Non-pigmented ciliary epithelial cell (primary cell): ENCODE measurements at regions not wholly inside any gene's neighbourhood (a gene's known extent, or its start where the extent isn't known, plus 50 kb on each side); places are given as distances from the start of the nearest gene placed in this dataset.
"Not testable (repeated sequence)": the region's sequence is repeated elsewhere in the genome, so short reads cannot be mapped to it uniquely, and the experiment has no call there.

Source experiments
- DNase-seq: peaks from one replicate; pipeline ENCODE4 v3.0.0-alpha.2; 2010; ENCODE audit warnings: low read depth

DNA sequence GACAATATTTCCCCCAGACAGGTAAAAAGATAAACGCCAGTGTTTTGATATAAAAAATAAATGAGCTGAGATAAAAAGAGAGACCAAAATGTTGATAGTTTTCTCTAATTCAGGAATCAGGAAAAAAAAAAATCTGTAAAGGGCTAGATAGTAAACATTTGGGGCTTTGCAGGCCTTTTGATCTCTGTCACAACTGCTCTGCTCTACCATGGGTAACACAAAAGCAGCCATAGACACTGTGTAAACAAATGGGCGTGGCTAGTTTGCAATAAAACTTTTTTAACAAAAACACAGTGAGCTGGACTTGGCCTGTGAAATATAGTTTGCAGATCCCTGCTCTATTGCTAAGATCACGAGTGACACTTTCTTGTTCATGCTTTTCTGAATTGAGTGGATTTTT lies 219.1 kb upstream of the STXBP5 start:
- DNase-seq: no peak

DNA sequence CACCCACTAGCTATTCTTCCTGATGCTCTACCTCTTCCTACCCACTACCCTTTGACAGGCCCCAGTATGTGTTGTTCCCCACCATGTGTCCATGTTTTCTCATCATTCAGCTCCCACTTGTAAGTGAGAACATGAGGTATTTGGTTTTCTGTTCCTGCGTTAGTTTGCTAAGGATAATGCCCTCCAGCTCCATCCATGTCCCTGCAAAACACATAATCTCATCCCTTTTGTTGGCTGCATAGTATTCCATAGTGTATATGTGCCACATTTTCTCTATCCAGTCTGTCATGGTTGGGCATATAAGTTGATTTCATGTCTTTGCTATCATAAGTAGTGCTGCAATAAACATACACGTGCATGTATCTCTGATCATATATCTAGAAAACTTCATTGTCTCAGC lies 218.3 kb upstream of the STXBP5 start:
- no peak for DNase-seq

DNA sequence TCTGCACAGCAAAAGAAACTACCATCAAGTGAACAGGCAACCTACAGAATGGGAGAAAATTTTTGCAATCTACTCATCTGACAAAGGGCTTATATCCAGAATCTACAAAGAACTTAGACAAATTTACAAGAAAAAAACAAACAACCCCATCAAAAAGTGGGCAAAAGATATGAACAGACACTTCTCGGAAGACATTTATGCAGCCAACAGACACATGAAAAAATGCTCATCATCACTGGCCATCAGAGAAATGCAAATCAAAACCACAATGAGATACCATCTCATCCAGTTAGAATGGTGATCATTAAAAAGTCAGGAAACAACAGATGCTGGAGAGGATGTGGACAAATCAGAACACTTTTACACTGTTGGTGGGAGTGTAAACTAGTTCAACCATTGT lies 216.3 kb upstream of the STXBP5 start:
- not testable (repeated sequence) for DNase-seq

DNA sequence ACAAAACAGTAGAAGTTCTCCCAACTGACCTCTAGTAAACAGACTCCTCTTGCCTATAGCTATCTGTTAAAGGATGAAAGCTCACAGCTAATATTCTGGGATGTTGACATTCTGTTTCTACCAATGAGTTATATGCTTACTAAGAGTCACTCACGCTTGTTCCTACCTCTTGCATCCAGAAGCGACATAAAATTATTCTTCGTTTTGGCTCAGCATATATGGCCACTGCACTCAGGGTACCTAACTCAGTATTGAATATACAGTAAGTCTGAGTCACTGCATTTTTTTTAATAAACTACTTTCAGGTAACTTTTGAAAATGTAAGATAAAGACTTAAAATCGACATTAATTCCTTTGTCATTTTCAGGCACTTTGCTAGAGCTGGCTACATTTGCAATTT lies 214.4 kb upstream of the STXBP5 start:
- no peak for DNase-seq

DNA sequence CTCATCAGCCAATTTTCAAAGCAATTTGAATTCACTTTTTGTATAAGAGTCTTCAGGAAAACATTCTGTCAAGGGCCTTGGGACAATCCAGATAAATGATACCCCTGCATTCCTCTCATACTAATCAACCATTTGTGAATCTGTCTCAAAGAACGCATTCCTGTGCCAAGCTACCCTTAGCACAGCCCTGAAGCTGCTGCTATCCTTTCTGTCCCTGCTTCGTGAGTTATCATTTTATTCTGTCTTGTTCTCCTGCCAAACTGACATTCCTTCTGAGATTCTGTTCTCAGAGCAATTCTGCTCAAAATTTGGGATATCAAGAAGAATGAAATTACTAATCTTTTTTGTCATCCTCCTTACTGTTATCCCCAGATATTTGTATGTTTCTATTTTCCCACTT lies 213.9 kb upstream of the STXBP5 start:
- no peak for DNase-seq

DNA sequence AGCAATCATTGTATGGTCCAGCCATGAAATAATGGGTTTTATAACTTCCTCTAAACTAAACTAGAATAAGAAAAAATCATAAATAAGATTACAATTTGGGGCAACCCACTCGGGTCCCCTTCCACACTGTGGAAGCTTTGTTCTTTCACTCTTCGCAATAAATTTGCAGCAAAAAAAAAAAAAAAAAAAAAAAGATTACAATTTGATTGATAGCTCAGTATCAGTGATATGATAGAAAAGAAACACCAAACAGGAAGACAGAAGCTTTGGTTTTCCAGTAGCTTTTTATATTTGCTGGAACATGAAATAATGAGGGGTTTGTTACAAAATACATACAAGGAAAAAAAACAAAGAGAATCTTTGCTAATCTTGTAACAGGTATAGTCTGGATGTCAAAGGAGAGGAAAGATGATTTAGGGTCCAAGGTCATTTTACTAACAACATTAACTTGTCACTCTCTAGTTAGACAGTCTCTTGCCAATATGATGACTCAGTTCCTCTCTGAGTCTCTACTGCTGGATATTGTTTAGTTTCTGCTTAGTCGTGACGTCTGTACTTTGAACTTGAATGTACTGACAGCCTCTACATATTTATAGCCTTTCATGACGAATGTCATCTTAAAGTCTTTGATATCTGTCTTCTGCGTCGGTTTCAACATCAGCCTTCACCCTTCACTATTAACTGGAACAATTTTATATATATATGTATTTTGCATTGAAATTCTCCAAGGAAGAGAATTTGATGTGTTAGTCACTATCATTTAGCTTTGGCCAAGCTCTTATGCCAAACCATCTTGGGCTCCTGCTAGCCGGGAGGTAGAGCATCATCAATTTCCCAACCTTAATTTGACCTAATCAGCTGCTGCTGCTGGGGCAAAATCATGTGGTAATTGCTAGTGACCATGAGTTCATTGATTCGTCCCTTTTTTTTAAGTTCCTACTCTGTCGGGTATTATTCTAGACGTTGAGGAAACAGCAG lies 213.1 kb upstream of the STXBP5 start:
- DNase-seq: no peak

DNA sequence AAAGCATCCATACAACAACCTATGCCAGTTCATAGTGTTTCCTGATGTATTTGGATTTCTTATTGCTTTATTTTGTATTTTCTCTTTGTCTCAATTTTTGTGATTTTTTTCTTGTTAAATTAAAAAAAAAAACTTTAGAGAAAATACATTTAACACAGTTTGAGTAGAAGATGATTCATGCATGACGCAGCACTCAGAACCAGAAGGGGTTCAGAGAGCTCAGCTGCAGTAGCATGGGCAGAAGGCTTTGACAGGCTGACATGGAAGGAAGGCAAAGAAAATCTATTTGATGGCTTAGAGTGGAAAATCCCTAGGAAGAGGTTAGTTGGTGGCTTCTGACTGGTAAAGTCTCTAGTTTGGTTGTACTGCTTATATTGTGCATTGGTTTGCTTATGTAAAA lies 207.2 kb upstream of the STXBP5 start:
- DNase-seq: no peak

DNA sequence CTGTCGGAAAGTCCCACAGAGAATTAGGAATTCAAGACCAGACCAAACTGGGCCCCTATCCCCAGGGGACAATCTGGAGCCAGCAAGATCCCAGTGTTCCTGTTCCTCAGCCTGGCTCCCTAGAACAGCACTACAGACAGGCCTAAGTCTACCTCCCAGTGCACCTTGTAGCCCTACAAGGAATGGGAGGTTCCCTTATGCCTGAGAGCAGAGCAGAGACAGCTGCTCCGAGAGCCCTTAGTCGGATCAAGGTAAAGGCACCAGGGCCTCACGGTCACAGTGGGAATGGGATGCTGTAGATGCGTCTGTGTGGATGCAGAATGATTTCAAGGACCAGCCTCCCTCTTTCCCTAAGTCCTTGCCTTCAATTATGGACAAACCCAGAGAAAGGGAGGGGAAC lies 204.5 kb upstream of the STXBP5 start:
- DNase-seq: no peak

DNA sequence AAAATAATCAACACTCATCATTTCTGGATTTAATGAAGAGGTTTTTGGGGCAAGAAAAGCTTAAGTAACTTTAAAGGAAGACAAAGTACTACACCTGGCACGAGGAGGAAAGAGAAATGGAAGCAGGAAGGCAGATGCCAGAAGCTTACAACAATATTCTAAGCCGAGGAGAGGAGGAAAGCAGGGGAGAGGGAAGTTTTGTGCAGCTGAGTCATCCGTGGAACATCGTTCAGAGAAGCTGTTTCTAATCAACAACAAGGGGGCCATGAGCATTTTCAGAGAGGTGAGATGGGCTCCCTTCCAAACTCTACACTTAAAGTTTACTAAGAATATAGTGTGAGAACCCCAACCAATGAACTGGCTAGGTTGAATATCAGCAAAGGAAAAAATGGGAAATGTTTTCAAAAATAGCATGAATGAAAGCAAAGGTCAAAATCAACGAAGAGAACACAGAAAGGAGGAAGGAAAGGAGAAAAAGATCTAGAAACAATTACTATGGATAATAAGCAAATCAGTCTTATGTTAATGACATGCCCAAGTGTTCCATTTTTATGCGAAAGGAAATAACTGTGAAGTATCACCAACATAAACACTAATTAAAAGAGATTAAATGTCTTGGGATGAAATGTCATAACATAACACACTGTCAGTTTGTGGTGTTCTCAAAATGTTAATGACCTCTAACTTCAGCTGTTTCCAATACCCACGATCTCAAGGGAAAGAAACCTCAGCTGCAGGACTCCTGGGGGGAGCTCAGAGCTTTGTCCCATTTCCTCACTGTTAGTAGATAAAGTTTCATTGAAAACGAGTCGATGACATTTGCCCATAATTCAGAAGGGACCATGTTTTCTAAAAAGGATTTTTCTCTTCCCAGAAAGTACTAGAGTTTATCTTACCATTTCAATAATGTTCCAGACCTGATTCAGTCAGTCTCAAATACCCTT lies 203.4 kb upstream of the STXBP5 start:
- peak; percentile 30 for DNase-seq

DNA sequence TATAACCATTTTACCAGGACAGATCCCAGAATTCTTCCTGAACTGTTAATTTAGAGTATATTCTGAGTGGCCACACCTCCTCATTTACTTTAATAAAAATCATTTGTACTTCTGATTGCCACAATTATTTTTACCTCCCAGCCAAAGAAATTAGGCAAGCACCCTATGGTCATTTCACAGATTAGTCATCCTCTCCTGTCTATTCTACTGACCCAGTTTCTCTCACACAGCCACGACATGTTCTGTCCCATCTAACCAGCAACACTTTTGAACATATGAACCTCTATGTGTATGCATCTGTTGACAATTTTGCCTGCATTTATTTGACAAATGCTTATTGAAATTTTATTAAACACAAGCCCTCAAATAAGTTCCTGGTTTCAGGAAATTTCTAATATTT lies 202.6 kb upstream of the STXBP5 start:
- no peak for DNase-seq

DNA sequence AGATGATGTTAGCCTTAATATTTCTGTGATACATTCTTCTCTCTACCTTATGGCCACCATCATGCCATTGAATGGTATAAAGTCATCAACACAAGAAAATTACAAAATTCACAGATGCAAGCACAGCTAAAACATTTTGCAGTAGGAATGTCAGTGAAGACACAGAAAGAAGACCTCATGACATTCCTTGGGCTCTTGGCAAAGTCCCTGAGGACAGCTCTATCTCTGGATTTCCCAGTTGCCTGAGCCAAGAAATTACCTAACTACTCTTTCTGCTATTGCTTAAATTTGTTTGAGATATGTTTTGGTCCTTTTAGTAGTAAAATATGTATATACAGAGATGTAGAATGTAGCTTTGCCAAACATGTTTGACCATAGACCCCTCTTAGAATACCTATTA lies 201.0 kb upstream of the STXBP5 start:
- no peak for DNase-seq

DNA sequence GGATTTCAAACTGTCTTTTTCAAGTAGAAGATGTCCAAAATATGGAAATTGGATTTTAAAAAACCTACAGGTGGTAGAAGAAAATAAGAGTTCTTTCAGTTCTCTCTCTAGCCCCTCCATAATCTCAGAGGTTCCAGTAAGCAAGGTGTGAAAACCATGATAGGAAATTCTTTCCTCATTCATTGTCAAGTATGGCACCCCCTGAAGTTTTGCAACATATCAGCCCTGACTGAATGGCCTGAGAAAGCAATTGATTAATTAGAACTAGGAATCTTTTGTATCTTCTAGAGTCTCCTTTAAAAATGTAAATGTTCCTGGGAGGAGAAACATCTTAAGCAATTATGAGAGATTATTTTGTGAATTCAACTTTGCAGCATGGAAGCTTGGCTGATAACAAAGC lies 198.7 kb upstream of the STXBP5 start:
- DNase-seq: no peak

DNA sequence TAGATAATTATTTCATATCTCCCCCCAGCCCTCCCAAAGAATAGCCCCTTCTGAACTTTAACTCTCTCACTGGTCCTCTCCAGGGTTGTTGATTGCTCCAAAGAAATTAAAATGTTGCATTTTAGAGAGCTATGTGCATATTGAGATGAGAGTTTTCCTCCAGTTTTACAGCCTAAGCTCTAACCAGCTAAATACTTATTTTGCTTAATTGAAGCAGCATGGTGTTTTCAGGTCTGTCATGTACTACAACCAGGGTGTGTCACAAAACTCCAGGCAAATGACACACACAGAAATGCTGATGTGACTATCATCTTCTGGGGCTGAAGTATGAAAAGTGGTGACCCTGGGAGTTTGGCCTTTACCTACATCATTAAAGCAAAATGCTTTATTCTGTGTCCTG lies 196.8 kb upstream of the STXBP5 start:
- DNase-seq: no peak

DNA sequence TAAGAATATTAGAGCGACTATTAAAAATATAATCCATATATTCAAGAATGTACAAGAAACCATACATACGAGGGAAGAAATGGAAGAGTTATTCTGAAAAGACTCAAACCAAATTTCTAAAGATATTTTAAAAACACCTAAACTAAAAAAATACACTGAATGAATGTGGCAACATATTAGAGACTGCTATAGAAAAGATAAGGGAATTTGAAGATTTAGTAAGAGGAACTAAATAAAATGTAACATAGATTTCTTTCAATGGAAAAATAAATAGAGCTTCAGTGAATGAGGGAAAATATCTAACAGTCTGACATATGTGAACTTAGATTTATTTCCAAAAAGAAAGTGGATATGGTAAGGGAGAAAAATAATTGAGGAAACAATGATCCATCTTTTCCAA lies 194.9 kb upstream of the STXBP5 start:
- no peak for DNase-seq

DNA sequence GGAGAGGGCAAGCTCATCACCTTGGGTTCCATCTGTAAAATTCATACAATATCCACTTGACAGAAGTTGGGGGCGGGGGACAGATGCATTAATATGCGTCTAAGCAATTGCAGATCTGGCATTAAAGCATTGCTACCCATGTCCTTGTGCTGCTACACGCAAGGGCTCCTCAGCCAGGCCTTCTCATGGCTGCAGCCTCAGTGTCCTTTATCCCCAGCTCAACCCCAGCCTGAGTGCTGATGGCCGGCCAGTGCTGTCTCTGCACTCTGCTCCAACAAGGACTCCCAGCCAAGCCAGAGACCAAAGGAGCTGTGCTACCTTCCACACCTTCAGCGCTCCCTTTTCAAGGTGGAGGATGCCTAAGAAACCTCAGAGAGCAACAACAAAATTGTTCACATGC lies 188.5 kb upstream of the STXBP5 start:
- no peak for DNase-seq

DNA sequence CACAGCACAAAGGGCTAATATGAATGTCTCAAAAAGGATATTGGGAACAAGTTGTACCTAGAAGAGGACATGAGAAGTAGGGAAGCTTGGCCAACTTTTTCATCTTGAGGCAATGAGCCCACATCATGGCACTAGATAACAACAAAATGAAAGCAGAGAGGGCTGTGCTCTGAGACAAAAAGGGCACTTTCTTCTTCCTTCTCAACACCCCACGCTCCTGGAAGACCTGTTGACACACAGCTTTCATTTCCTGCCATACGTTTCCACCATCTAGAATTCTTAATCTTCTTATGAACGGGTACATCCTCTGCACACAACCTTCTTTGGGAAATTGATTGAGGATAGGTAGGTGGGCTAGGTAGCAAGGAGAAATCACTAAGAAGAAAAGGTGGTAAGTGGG lies 187.8 kb upstream of the STXBP5 start:
- DNase-seq: no peak

DNA sequence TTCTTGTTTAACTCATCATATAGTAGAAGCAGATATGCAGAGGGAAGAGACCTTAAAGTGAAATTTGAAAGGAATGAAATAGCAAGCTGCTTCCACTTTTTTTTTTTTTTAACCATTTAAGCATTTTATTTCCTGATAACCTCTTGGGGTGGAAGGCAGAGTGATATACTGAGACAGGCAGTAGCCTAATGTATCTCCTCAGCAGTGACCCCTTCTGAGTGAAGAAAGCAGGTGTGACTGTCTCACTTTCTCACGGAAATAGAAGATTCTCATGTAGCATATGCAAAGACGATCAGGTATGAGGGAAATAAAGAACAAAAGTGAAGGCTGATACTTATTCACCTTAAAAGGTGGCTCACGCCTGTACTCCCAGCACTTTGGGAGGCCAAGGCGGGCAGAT lies 187.1 kb upstream of the STXBP5 start:
- no peak for DNase-seq

DNA sequence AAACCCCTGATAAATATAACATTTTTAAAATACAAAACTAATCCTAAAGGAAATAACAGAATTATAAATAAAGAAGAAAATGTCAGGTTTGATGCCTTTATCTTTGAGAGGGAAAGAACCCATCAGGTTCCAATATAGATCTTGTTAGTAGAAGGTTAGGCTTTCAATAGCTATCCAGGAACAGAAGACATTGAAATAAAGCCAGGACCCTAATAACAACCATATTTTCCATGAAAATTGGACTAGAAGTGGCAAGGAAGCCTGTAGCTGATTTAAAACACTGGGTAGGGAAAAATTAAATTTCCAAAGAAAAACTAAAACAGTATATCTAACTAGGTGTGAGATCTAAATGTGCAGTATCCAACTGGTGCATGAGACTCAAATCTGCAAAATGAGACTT lies 185.2 kb upstream of the STXBP5 start:
- no peak for DNase-seq

DNA sequence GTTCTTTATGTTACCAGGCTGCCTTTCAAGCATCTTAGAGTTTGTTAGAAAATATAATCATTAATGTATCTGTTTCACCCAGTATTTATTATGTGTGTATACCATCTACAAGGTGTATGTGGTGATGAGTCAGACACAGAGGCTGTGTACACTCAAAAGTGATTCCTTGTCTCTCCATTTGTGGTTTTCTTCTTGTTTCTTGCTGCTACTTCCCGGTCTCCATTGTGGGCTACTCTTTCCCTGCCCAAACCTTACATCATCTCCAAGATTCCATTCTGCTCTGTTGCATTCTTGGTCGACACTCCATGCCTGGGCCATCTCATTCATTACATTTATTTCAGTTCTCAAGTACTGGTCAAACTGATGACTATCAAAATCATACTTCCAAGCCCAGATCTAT lies 182.2 kb upstream of the STXBP5 start:
- peak; percentile 40 for DNase-seq

DNA sequence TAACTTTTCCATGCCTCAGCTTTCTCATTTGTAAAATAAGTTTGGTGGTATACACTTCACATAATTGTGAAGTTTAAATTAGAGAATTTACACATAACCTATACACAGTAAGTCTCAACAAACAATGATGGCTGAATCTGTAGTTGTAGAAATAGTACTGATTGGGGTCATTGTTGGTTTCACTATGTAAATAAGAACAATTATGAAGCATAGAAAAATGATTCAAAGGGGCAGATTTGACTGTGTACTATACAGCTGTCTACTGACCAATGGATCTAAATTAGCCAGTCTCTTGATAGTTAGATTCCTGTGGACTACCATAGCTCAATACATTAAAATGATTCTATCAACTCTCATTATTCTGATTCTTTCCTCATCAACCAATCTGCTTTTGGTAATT lies 181.1 kb upstream of the STXBP5 start:
- no peak for DNase-seq

DNA sequence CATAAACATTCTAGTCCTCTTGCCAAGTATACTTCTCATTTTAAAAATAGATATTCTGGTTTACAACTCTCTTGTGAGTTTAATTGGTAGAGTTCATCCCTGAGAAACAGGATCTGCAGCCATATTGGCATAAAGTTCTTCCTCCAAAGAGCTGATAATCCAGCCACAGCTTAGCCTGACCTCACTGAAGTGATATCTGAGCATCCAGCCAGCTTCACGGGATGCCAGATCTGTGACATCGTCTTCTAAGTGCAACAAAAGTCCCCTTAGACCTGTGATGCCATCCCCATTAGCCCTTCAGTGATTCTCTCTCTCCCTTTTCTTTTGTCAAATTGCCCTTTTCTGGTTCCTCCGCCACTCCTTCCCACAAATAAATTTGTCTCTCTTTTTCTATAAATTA lies 180.6 kb upstream of the STXBP5 start:
- DNase-seq: no peak

DNA sequence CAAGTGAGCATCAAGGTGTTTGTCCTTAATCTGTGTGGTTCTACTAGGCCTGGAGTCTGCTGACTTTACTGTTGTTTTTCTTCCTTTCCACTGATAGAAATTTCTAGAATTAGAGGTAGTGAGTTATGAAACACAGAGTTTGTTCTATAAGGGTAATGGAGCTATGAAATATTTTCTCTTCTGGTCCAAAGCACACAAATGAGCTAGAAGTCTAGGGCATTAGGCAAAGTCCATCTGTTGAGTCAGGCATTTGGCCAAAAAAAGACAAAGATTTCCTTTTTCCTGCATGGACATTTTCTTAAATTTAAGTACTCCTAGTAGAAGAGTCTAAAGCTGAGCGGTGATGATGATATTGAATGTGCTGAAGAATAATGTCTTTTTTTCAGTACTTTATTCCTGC lies 174.3 kb upstream of the STXBP5 start:
- DNase-seq: no peak

DNA sequence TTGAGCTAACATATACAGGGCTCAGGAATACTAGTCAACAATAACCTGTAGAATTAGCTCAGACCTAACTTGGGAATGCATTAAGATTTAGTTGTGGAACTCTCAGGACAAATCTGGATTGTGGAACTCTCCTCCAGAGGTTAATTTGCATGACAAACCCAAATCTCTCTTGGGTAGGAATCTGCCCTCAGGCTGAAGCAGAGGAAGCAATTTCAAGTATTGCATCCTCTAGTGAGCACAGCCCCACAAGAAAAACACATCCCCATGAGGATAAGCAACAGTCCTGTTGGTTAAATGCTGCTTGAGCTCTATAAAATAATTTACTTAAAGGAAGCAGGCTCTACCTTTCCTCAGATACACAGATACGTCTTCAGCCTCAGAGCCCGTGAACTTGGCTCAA lies 170.9 kb upstream of the STXBP5 start:
- DNase-seq: no peak
